ENCODE measurements at regions not wholly inside any gene's neighbourhood (a gene's known extent, or its start where the extent isn't known, plus 50 kb on each side); places are given as distances from the start of the nearest gene placed in this dataset.

GRCh38 chr1:201591348-201591747, 52.4 kb downstream of the NAV1 start:
- TF ChIP-seq GABPA (IDR thresholded peaks at IDR 0.05; ENCODE audit: low read depth) (no peak), SPI1 (IDR thresholded peaks at IDR 0.05; ENCODE audit: borderline replicate concordance, low read depth) (no peak), POLR2AphosphoS5 (IDR thresholded peaks at IDR 0.05; ENCODE audit: low read depth) (no peak), REST (IDR thresholded peaks at IDR 0.05; ENCODE audit: insufficient replicate concordance, low read depth) (no peak)
- TF ChIP-seq, protein P1, sequence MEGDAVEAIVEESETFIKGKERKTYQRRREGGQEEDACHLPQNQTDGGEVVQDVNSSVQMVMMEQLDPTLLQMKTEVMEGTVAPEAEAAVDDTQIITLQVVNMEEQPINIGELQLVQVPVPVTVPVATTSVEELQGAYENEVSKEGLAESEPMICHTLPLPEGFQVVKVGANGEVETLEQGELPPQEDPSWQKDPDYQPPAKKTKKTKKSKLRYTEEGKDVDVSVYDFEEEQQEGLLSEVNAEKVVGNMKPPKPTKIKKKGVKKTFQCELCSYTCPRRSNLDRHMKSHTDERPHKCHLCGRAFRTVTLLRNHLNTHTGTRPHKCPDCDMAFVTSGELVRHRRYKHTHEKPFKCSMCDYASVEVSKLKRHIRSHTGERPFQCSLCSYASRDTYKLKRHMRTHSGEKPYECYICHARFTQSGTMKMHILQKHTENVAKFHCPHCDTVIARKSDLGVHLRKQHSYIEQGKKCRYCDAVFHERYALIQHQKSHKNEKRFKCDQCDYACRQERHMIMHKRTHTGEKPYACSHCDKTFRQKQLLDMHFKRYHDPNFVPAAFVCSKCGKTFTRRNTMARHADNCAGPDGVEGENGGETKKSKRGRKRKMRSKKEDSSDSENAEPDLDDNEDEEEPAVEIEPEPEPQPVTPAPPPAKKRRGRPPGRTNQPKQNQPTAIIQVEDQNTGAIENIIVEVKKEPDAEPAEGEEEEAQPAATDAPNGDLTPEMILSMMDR (IDR thresholded peaks at IDR 0.05; ENCODE audit: insufficient read depth, low read length) = no peak

Data from HL-60 (cell line).